Astrocyte of the cerebellum (primary cell): ENCODE measurements at regions not wholly inside any gene's neighbourhood (a gene's known extent, or its start where the extent isn't known, plus 50 kb on each side); places are given as distances from the start of the nearest gene placed in this dataset.
"Not testable (repeated sequence)": the region's sequence is repeated elsewhere in the genome, so short reads cannot be mapped to it uniquely, and the experiment has no call there.

Source experiments
- DNase-seq: peaks from one replicate; pipeline ENCODE4 v3.0.0-alpha.2; 2011; ENCODE audit warnings: low read depth
- H3K4me3 ChIP-seq: 2 replicates; pipeline ENCODE4 v1.5.1; 2011; ENCODE audit warnings: mild to moderate bottlenecking, low read depth, low read length, moderate library complexity
- in situ Hi-C: cut with HindIII; loops from 2 replicates; pipeline ENCODE4 v1.10.0; 2017; ENCODE audit warnings: low sequenced_read_pairs
- TF ChIP-seq, protein P1 (sequence below): IDR thresholded peaks from 2 replicates; pipeline ENCODE4 v1.5.1; 2012; ENCODE audit warnings: low read length, low read depth, moderate library complexity, mild to moderate bottlenecking; ENCODE audit errors: missing control alignments

DNA sequence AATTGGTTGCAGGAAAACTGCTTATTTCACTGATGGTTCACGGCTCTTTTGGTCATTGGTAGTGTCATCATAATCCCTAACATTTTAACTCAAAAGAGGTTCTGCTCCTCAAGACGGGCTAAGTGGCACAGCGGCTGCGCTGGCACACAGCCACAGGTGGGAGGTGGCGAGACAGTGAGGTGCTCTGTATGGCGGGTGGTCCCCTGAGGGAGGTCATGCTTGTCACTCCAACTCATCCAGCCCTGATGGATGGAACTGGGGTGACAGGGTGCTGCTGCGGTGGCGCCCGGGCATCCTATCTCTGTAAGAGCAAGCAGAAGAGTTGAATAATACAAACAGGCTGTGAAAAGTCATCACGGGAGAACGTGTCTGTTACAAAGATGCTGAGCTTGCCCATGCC lies 370.2 kb downstream of the SFMBT2 start:
- in situ Hi-C loops, result no loop called here
- TF ChIP-seq, protein P1, sequence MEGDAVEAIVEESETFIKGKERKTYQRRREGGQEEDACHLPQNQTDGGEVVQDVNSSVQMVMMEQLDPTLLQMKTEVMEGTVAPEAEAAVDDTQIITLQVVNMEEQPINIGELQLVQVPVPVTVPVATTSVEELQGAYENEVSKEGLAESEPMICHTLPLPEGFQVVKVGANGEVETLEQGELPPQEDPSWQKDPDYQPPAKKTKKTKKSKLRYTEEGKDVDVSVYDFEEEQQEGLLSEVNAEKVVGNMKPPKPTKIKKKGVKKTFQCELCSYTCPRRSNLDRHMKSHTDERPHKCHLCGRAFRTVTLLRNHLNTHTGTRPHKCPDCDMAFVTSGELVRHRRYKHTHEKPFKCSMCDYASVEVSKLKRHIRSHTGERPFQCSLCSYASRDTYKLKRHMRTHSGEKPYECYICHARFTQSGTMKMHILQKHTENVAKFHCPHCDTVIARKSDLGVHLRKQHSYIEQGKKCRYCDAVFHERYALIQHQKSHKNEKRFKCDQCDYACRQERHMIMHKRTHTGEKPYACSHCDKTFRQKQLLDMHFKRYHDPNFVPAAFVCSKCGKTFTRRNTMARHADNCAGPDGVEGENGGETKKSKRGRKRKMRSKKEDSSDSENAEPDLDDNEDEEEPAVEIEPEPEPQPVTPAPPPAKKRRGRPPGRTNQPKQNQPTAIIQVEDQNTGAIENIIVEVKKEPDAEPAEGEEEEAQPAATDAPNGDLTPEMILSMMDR, result no peak
- H3K4me3 ChIP-seq, result no peak overlapping the region
- DNase-seq, result no peak

DNA sequence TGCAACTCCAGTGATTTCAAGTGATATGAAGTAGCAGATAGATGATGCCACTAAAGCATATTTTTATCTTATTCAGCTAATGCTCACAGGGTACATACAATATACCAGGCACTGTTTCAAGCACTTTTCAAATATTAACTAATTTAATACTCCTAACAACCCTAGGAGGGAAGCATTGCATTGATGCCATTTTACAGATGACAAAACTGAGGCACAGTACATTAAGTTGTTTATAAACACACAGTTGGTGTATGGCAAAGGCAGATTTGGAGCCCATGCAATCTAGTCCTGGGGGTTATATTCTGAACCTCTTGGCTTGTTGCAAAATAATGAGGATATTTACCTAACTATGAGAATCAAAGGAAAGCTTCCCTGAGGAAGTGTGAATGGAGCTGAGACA lies 371.0 kb downstream of the SFMBT2 start:
- no peak overlapping the region for H3K4me3 ChIP-seq
- TF ChIP-seq, protein P1, result no peak
- DNase-seq, result no peak
- in situ Hi-C loops, result no loop called here

DNA sequence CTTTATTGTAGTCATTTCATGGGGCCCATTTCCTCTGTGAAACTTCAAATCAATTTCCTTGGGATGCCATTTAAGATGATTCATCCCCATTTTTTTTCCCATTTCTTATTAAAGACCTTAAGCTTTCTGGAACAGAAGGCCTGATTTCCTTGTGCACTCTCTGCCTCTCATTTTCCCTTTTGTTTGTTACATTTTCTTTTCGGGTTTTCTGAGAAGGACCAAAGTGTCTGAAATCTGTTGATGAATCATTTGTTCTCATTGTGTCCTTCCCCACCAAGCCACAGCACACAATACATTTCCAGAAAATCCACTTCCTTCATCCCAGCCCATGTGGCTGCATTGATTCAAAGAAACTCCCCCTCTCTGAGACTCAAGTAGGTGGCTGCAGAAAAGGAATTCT lies 372.4 kb downstream of the SFMBT2 start:
- in situ Hi-C loops, result no loop called here
- DNase-seq, result no peak
- H3K4me3 ChIP-seq, result no peak overlapping the region
- TF ChIP-seq, protein P1, result no peak

DNA sequence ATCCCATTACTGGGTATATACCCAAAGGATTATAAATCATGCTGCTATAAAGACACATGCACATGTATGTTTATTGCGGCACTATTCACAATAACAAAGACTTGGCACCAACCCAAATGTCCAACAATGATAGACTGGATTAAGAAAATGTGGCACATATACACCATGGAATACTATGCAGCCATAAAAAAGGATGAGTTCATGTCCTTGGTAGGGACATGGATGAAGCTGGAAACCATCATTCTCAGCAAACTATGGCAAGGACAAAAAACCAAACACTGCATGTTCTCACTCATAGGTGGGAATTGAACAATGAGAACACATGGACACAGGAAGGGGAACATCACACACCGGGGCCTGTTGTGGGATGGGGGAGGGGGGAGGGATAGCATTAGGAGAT lies 373.4 kb downstream of the SFMBT2 start:
- H3K4me3 ChIP-seq, DNase-seq, in situ Hi-C loops: not testable (repeated sequence)

DNA sequence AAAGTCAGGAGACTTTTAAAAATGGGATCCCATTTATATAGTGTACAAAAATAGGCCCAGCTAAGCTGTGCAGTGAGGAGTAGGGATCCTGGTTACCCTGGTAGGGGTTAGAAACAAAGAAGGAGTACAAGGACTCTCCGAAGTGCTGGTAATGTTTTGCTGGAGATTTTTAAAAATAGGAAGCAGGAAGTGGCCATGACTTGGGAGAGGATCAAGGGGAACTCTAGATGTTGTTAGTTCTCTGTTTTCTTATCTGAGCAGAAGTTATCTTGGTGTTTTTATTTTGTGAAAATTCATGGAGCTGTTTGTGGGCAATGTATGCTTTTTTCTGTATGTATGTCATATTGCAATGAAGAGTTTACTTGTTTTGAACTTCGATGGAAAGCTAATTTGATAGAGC lies 373.9 kb downstream of the SFMBT2 start:
- no peak overlapping the region for H3K4me3 ChIP-seq
- TF ChIP-seq, protein P1, result no peak
- DNase-seq, result no peak
- in situ Hi-C loops, result no loop called here

DNA sequence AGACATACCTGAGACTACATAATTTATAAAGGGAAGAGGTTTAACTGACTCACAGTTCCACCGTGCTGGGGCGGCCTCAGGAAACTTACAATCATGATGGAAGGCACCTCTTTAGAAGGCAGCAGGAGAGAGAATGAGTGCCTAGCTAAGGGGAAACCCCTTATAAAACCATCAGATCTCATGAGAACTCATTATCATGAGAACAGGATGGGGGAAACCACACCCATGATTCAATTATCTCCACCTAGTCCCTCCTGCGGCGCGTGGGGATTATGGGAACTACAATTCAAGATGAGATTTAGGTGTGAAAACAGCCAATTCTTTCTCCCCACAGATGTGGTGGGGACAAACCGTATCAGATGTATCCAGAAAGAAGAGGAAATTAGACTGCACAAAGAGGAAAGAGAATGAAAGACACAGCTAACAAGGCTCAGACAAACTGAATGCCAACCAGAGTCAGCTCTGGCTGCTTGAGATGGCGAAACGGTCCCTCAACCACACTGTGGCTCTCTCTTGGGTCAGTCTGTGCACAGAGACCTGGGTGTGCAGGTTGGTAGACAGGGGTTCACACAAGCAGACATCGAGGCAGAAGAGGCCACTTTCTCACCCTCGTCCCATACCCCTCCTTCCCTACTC lies 375.6 kb downstream of the SFMBT2 start:
- H3K4me3 ChIP-seq, result no peak overlapping the region
- no peak for DNase-seq
- in situ Hi-C loops, result no loop called here
- TF ChIP-seq, protein P1, result no peak

DNA sequence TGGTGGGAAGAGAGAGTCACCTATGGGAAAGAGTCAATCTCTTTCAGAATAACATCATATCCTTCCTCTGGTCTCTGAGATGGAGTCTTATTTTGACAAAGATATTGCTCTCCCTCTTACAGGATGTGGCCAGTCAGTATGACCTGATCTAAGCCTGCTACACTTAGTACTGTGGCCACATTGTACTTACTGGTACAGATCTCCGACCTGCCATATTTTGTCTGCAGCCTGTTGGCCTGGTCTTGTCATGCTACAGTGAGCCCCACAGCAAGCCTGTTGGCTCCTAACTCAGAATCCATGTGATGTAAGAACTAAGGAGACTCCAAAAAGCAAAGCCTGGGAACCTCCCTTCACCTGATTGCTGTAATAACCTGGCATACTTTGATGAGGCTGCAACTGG lies 377.8 kb downstream of the SFMBT2 start:
- no peak for DNase-seq
- in situ Hi-C loops, result no loop called here
- H3K4me3 ChIP-seq, result no peak overlapping the region
- TF ChIP-seq, protein P1, result no peak
